Transverse colon (tissue), 4 donors: ENCODE measurements at regions not wholly inside any gene's neighbourhood (a gene's known extent, or its start where the extent isn't known, plus 50 kb on each side); places are given as distances from the start of the nearest gene placed in this dataset.

ENCODE experiments used
- DNase-seq: peaks from one replicate; pipeline ENCODE4 v3.0.0-alpha.2; 2019
- H3K27ac ChIP-seq, 4 donors: fragments of 200-600 bp; sonication (generic); 2 replicates each; pipeline ENCODE4 v1.5.1; 2016 to 2018; ENCODE audit warnings: inconsistent platforms in 4 of 4
- H3K27me3 ChIP-seq: fragments of 200-600 bp; sonication (generic); 2 replicates; pipeline ENCODE4 v1.5.1; 2017; ENCODE audit warnings: inconsistent platforms
- H3K36me3 ChIP-seq, 4 donors: fragments of 200-600 bp; sonication (generic); 2 replicates each; pipeline ENCODE4 v1.5.1; 2017 to 2019; ENCODE audit warnings: inconsistent platforms in 4 of 4
- H3K4me1 ChIP-seq, 4 donors: fragments of 200-600 bp; sonication (generic); 2 replicates each; pipeline ENCODE4 v1.5.1; 2017 to 2020; ENCODE audit warnings: inconsistent platforms in 4 of 4
- H3K4me3 ChIP-seq, 4 donors: fragments of 200-600 bp; sonication (generic); 1 replicate in 1 of 4; 2 replicates in 3 of 4; pipeline versions ENCODE4 v1.5.1 to v1.6.1; 2017 to 2019; ENCODE audit warnings: inconsistent platforms in 4 of 4
- H3K9me3 ChIP-seq, 2 donors: fragments of 200-600 bp; sonication (generic); 2 replicates each; pipeline ENCODE4 v1.5.1; 2017 to 2019; ENCODE audit warnings: inconsistent platforms in 2 of 2
- EP300 ChIP-seq: sonication (generic); formaldehyde crosslinking; IDR thresholded peaks from one replicate; pipeline ENCODE4 v1.6.1; 2017; ENCODE audit warnings: antibody characterized with exemption, low read depth
- POLR2A ChIP-seq: fragments of 450-650 bp; IDR thresholded peaks from one replicate; pipeline ENCODE4 v1.6.1; 2016; ENCODE audit warnings: antibody characterized with exemption, mild to moderate bottlenecking, moderate library complexity
- POLR2AphosphoS5 ChIP-seq, 3 donors: sonication (generic); formaldehyde crosslinking; IDR thresholded peaks; one replicate each; pipeline ENCODE4 v1.6.1; 2016; ENCODE audit warnings: antibody characterized with exemption in 3 of 3
- WGBS, 2 donors: methylation state at CpG; one replicate each; pipeline ENCODE4 v1.1.5; 2018; ENCODE audit warnings: low coverage in 1 of 2; 5-methylcytosine and 5-hydroxymethylcytosine counted together
- in situ Hi-C, 4 donors: fragments of 200-750 bp; cut with MboI; loops; one replicate each; pipeline versions ENCODE4 v1.15.0 to v1.15.1; 2017; ENCODE audit warnings: low sequenced_read_pairs in 3 of 4, low pct_ligation_motif_present in 1 of 4, low pct_unique_long_range_greater_than_20kb in 1 of 4
- intact Hi-C: fragments of 100-400 bp; cut with DNase I; formaldehyde crosslinking; loops from one replicate; pipeline ENCODE4 v1.15.1; 2023; ENCODE audit warnings: low total_unique reads
- TF ChIP-seq, protein P1 (sequence below), 5 experiments: fragments of 200-600 bp in 3 of 5; fragments of 450-650 bp in 2 of 5; sonication (generic) in 3 of 5; IDR thresholded peaks; 1 replicate in 2 of 5; 2 replicates in 3 of 5; pipeline ENCODE4 v1.5.1; 2016 to 2017; ENCODE audit warnings: antibody characterized with exemption in 5 of 5, inconsistent platforms in 3 of 5, mild to moderate bottlenecking in 2 of 5, moderate library complexity in 1 of 5

DNA sequence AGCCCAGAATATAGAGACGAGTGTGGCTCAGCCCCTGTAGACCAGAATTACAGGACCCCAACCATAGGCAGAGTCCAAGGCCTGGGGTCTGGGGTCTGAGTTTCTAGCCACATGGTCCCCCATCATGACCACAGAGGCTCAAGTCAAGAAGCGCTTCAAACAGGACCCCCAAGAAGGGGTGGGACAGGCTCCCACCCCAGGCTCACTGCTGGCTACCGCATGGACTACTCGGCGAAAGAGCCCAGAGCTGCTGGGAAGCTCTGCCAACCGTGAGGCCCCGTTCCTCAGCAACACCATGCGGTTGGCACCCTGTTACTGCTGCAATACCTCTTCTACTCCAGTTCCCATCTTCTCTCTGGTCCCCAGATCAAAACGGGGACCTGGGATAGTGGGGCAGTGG, 254.8 kb downstream of the TEX29 start:
- Histone ChIP-seq H3K36me3 (no peaks in the 10 kb centered on the region), H3K4me3 (no peak overlapping the region), H3K9me3 (peaks cover 6 to 7% of the 10 kb centered on the region in 2 donors), H3K4me1 (no peaks in the 10 kb centered on the region), H3K27me3 (no peaks in the 10 kb centered on the region), H3K27ac (no peak overlapping the region)
- TF ChIP-seq EP300 (no peak), POLR2AphosphoS5 (IDR thresholded peaks at IDR 0.05) (no peak), POLR2A (no peak)
- TF ChIP-seq, protein P1, sequence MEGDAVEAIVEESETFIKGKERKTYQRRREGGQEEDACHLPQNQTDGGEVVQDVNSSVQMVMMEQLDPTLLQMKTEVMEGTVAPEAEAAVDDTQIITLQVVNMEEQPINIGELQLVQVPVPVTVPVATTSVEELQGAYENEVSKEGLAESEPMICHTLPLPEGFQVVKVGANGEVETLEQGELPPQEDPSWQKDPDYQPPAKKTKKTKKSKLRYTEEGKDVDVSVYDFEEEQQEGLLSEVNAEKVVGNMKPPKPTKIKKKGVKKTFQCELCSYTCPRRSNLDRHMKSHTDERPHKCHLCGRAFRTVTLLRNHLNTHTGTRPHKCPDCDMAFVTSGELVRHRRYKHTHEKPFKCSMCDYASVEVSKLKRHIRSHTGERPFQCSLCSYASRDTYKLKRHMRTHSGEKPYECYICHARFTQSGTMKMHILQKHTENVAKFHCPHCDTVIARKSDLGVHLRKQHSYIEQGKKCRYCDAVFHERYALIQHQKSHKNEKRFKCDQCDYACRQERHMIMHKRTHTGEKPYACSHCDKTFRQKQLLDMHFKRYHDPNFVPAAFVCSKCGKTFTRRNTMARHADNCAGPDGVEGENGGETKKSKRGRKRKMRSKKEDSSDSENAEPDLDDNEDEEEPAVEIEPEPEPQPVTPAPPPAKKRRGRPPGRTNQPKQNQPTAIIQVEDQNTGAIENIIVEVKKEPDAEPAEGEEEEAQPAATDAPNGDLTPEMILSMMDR (IDR thresholded peaks at IDR 0.05) = no peak
- in situ Hi-C loops (no loop called here), intact Hi-C loops (no loop called here)
- DNase-seq = no peak
- WGBS, 2 donors = 92% methylated on average over 9 of the region's 9 CpGs; no CpG with 5 or more reads in 1 of the 2 donors

DNA sequence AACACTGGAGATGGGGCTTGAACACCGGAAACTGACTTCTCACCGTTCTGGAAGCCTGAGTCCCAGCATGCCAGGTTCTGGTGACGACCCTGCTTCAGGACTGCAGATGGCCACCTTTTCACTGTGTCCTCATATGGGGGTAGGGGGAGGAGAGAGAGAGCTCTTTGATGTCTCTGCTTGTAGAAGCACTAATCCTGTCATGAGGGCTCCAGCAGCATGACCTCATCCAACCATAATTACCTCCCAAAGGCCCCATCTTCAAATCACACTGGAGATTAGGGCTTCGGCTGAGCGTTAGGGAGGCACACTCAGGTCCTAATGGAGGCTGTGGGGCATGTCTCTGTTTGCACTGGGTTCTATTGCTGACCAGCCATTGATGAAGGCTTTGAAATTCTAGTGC, 255.3 kb downstream of the TEX29 start:
- WGBS, 2 donors = 65% methylated on average over 5 of the region's 5 CpGs; no CpG with 5 or more reads in 1 of the 2 donors
- TF ChIP-seq, protein P1 (IDR thresholded peaks at IDR 0.05) = no peak
- TF ChIP-seq POLR2AphosphoS5 (IDR thresholded peaks at IDR 0.05) (no peak), EP300 (no peak), POLR2A (no peak)
- Histone ChIP-seq H3K9me3 (peaks cover 6 to 7% of the 10 kb centered on the region in 2 donors), H3K27ac (no peak overlapping the region), H3K36me3 (no peaks in the 10 kb centered on the region), H3K4me3 (no peak overlapping the region), H3K27me3 (no peaks in the 10 kb centered on the region), H3K4me1 (no peaks in the 10 kb centered on the region)
- no peak for DNase-seq
- in situ Hi-C loops = no loop called here
- intact Hi-C loops = no loop called here

DNA sequence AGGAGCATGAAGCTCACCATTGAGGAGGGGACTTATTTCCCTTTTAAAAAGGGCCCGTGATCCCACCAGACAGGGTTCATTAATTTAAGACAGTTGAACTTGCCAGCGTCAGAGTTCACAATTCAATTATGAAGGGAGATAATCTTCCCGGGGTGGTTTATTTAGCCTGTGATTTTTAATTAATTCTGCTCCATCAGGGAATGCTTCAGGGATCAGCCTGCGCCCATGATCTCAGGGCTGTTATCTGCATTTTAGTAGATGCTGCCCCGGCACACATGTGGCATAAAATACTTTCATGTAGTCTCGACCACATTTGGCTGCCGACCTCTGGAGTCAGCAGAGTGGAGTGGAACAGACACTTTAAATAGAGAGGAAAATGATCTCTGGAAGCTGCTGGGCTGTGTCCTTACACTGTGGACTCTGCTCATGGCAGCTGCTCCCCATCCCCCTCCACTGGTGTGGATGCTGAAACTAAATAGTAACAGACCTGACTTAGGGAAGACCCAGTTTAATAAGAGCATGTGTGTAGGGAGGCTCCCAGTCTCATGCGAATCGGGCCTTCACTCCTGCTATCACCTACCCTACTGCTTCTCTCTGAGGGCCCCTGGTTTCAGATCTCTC, 256.9 kb downstream of the TEX29 start:
- H3K27me3 ChIP-seq = no peaks in the 10 kb centered on the region
- H3K4me1 ChIP-seq = no peaks in the 10 kb centered on the region
- DNase-seq = no peak
- H3K4me3 ChIP-seq = no peak overlapping the region
- H3K36me3 ChIP-seq = no peaks in the 10 kb centered on the region
- in situ Hi-C loops = no loop called here
- TF ChIP-seq EP300 = no peak
- no peak for TF ChIP-seq POLR2AphosphoS5 (IDR thresholded peaks at IDR 0.05)
- no peak for TF ChIP-seq POLR2A
- TF ChIP-seq, protein P1 (IDR thresholded peaks at IDR 0.05) = no peak
- H3K27ac ChIP-seq = no peak overlapping the region
- peaks cover 6 to 7% of the 10 kb centered on the region in 2 donors for H3K9me3 ChIP-seq
- intact Hi-C loops = no loop called here
- 59 to 70% methylated on average over 3 to 9 of the region's 9 CpGs for WGBS, 2 donors

DNA sequence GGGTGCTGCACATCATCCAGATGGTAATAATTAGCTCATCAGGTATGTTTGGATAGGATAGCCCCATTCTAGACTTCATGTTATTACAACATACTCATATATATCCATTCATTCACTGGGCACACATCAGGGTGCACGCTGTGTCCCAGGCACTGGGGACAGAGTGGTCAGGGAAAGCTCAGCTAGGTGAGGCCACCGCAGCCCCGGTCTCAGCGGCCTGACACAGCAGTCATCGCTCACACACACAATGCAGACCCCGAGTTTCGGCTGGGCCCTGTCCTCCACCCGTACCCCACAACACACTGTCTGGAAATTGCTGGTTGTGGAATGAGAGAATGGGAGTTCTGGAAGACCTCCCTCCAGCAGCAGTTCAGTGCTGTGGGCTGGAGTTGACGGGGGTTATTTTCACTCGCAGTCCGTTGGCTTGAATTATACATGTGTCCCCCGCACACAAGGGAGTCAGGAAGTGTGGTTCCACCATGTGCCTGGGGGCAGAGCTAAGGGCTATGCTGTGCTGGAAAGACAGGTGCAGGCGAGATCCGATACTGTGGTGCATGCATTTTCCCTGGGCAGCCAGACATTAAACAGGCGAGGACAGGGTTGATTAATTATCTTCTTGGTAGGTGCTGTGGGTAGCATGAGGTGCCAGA, 257.6 kb downstream of the TEX29 start:
- Histone ChIP-seq H3K36me3 (no peaks in the 10 kb centered on the region), H3K27ac (no peak overlapping the region), H3K4me1 (no peaks in the 10 kb centered on the region), H3K27me3 (no peaks in the 10 kb centered on the region), H3K4me3 (no peak overlapping the region), H3K9me3 (peaks cover 6 to 7% of the 10 kb centered on the region in 2 donors)
- WGBS, 2 donors = 90% methylated on average over 15 of the region's 15 CpGs; no CpG with 5 or more reads in 1 of the 2 donors
- in situ Hi-C loops = no loop called here
- intact Hi-C loops = no loop called here
- no peak for DNase-seq
- TF ChIP-seq EP300 = no peak
- TF ChIP-seq, protein P1 (IDR thresholded peaks at IDR 0.05) = no peak
- no peak for TF ChIP-seq POLR2A
- no peak for TF ChIP-seq POLR2AphosphoS5 (IDR thresholded peaks at IDR 0.05)
